H1 (cell line): ENCODE measurements at regions not wholly inside any gene's neighbourhood (a gene's known extent, or its start where the extent isn't known, plus 50 kb on each side); places are given as distances from the start of the nearest gene placed in this dataset.

Source experiments
- CTCF ChIA-PET: fragments of 300-600 bp; sonication (Branson Sonifier 250); formaldehyde crosslinking; loops from one replicate; lab custom pipeline; 2021; ENCODE audit not compliant: partially characterized antibody; lab: Charles Lee
- POLR2A ChIA-PET: fragments of 300-600 bp; sonication (Branson Sonifier 250); formaldehyde crosslinking; loops from one replicate; lab custom pipeline; 2021; ENCODE audit warnings: inconsistent platforms; ENCODE audit not compliant: partially characterized antibody; lab: Charles Lee
- DNase-seq, 2 experiments: peaks; one replicate each; pipeline versions ENCODE4 v3.0.0 to v3.0.0-alpha.2; 2010 to 2022; ENCODE audit warnings: low spot score in 2 of 2, low read depth in 1 of 2, mixed read lengths in 1 of 2
- FAIRE-seq: peaks from 2 replicates; lab custom pipeline; 2011; peaks lifted over from hg19 to GRCh38; lab: Jason Lieb, UNC
- H2AFZ ChIP-seq: 2 replicates; pipeline ENCODE4 v1.8.1; 2012; ENCODE audit warnings: low read length, inconsistent platforms
- H2AK5ac ChIP-seq: 2 replicates; pipeline ENCODE4 v1.6.1; 2013; ENCODE audit warnings: low read depth, low read length
- H2BK120ac ChIP-seq: replicated peaks from 2 replicates; pipeline ENCODE3; 2013; ENCODE audit warnings: low read depth, low read length, inconsistent platforms
- H2BK12ac ChIP-seq: 2 replicates; pipeline ENCODE4 v1.6.1; 2013; ENCODE audit warnings: low read depth, low read length
- H2BK15ac ChIP-seq: 2 replicates; pipeline ENCODE4 v1.6.1; 2013; ENCODE audit warnings: low read length
- H2BK20ac ChIP-seq: 2 replicates; pipeline ENCODE4 v1.6.1; 2013; ENCODE audit warnings: low read length
- H2BK5ac ChIP-seq: 2 replicates; pipeline ENCODE4 v1.6.1; 2013; ENCODE audit warnings: low read depth, low read length
- H3K14ac ChIP-seq: 2 replicates; pipeline ENCODE4 v1.6.1; 2013; ENCODE audit warnings: inconsistent platforms; ENCODE audit not compliant: insufficient read length
- H3K18ac ChIP-seq: 2 replicates; pipeline ENCODE4 v1.6.1; 2013; ENCODE audit warnings: low read length; ENCODE audit errors: extremely low read depth
- H3K23ac ChIP-seq: 2 replicates; pipeline ENCODE4 v1.6.1; 2013; ENCODE audit warnings: inconsistent platforms; ENCODE audit not compliant: insufficient read length
- H3K23me2 ChIP-seq: 2 replicates; pipeline ENCODE4 v1.6.1; 2013; ENCODE audit warnings: low read depth, low read length
- H3K27ac ChIP-seq: 2 replicates; pipeline ENCODE4 v1.6.1; 2011; ENCODE audit warnings: low read depth, low read length, inconsistent platforms
- H3K27me3 ChIP-seq, 4 experiments: replicated peaks in 1 of 4; 1 replicate in 1 of 4; 2 replicates in 3 of 4; pipeline versions ENCODE4 v1.6.1 to v1.8.1; 2011 to 2013; ENCODE audit warnings: low read length in 3 of 4, mild to moderate bottlenecking in 3 of 4, inconsistent platforms in 2 of 4, mixed read lengths in 2 of 4, moderate library complexity in 1 of 4; ENCODE audit not compliant: control insufficient read depth in 3 of 4, insufficient read depth in 3 of 4; ENCODE audit errors: extremely low read depth in 1 of 4
- H3K36me3 ChIP-seq, 4 experiments: 2 replicates each; pipeline versions ENCODE4 v1.6.1 to v1.8.1; 2011 to 2013; ENCODE audit warnings: mild to moderate bottlenecking in 4 of 4, low read length in 3 of 4, moderate library complexity in 2 of 4, control low read depth in 1 of 4, inconsistent platforms in 1 of 4; ENCODE audit not compliant: insufficient read depth in 4 of 4, control insufficient read depth in 2 of 4
- H3K4ac ChIP-seq: replicated peaks from 2 replicates; pipeline ENCODE3; 2013; ENCODE audit warnings: low read length, low read depth, mixed read lengths, inconsistent platforms; ENCODE audit not compliant: insufficient read length
- H3K4me1 ChIP-seq, 4 experiments: replicated peaks in 1 of 4; 1 replicate in 1 of 4; 2 replicates in 3 of 4; pipeline versions ENCODE4 v1.6.1 to v1.8.1; 2011 to 2013; ENCODE audit warnings: low read length in 3 of 4, inconsistent platforms in 2 of 4, mixed read lengths in 1 of 4; ENCODE audit not compliant: insufficient read depth in 4 of 4, control insufficient read depth in 3 of 4
- H3K4me2 ChIP-seq, 2 experiments: 2 replicates each; pipeline versions ENCODE4 v1.6.1 to v1.8.1; 2011 to 2013; ENCODE audit warnings: low read depth in 2 of 2, low read length in 2 of 2, control low read depth in 1 of 2, inconsistent platforms in 1 of 2, mild to moderate bottlenecking in 1 of 2; ENCODE audit not compliant: insufficient read depth in 1 of 2
- H3K4me3 ChIP-seq, 4 experiments: fragments of 200-600, 300-600 bp in 1 of 4; sonication (generic), shearing (Covaris generic), sonication (Bioruptor Twin) in 1 of 4; 2 replicates each; pipeline versions ENCODE4 v1.5.1 to v1.8.1; 2011 to 2016; ENCODE audit warnings: low read length in 4 of 4, low read depth in 3 of 4, control low read depth in 2 of 4, inconsistent platforms in 2 of 4, mild to moderate bottlenecking in 2 of 4, mixed read lengths in 1 of 4, moderate library complexity in 1 of 4; ENCODE audit not compliant: insufficient read depth in 2 of 4; ENCODE audit errors: extremely low read depth in 1 of 4
- H3K56ac ChIP-seq: replicated peaks from 2 replicates; pipeline ENCODE3; 2013; ENCODE audit warnings: low read depth, mild to moderate bottlenecking, mixed read lengths, low read length, inconsistent platforms; ENCODE audit not compliant: insufficient read length
- H3K79me1 ChIP-seq: 2 replicates; pipeline ENCODE4 v1.6.1; 2013; ENCODE audit warnings: low read depth, low read length, control low read depth
- H3K79me2 ChIP-seq, 2 experiments: 2 replicates each; pipeline versions ENCODE4 v1.6.1 to v1.8.1; 2012 to 2013; ENCODE audit warnings: low read length in 2 of 2, mild to moderate bottlenecking in 2 of 2, inconsistent platforms in 1 of 2; ENCODE audit not compliant: insufficient read depth in 2 of 2, control insufficient read depth in 1 of 2
- H3K9ac ChIP-seq, 4 experiments: replicated peaks in 1 of 4; 1 replicate in 1 of 4; 2 replicates in 3 of 4; pipeline versions ENCODE4 v1.6.1 to v1.8.1; 2011 to 2013; ENCODE audit warnings: low read depth in 3 of 4, low read length in 3 of 4, control low read depth in 2 of 4, mild to moderate bottlenecking in 2 of 4, moderate library complexity in 2 of 4, inconsistent platforms in 1 of 4; ENCODE audit errors: extremely low read depth in 1 of 4
- H3K9me3 ChIP-seq, 2 experiments: 2 replicates each; pipeline versions ENCODE4 v1.6.1 to v1.8.1; 2012 to 2013; ENCODE audit warnings: mild to moderate bottlenecking in 2 of 2, moderate library complexity in 2 of 2, control low read depth in 1 of 2, inconsistent platforms in 1 of 2, low read depth in 1 of 2, low read length in 1 of 2, mixed read lengths in 1 of 2; ENCODE audit not compliant: insufficient read depth in 2 of 2
- H4K20me1 ChIP-seq, 2 experiments: replicated peaks in 1 of 2; 2 replicates each; pipeline versions ENCODE3 to v1.8.1; 2011 to 2013; ENCODE audit warnings: inconsistent platforms in 2 of 2, low read length in 2 of 2, mild to moderate bottlenecking in 1 of 2; ENCODE audit not compliant: insufficient read depth in 2 of 2, control insufficient read depth in 1 of 2
- H4K5ac ChIP-seq: 2 replicates; pipeline ENCODE4 v1.6.1; 2013; ENCODE audit warnings: low read length, low read depth, mixed read lengths, inconsistent platforms; ENCODE audit not compliant: insufficient read length
- H4K8ac ChIP-seq: 2 replicates; pipeline ENCODE4 v1.8.0; 2013; ENCODE audit warnings: mild to moderate bottlenecking, moderate library complexity, low read length, inconsistent platforms; ENCODE audit not compliant: insufficient read depth; ENCODE audit errors: extremely low read depth
- H4K91ac ChIP-seq: replicated peaks from 2 replicates; pipeline ENCODE3; 2013; ENCODE audit warnings: low read length, mixed read lengths, inconsistent platforms; ENCODE audit not compliant: insufficient read length
- ATF3 ChIP-seq: IDR thresholded peaks from 2 replicates; pipeline ENCODE4 v1.6.1; 2011; ENCODE audit warnings: low read depth, mild to moderate bottlenecking, low read length; ENCODE audit not compliant: insufficient read depth
- BCL11A ChIP-seq, 2 experiments: IDR thresholded peaks; one replicate each; pipeline ENCODE4 v1.6.1; 2011; ENCODE audit warnings: low read depth in 2 of 2, low read length in 2 of 2, mild to moderate bottlenecking in 2 of 2
- KDM1A ChIP-seq: fragments of 200-600, 300-600 bp; sonication (generic); IDR thresholded peaks from 2 replicates; pipeline ENCODE4 v1.7.1; 2016; ENCODE audit warnings: mild to moderate bottlenecking, low read length, borderline replicate concordance
- KDM5A ChIP-seq: fragments of 200-600 bp; IDR thresholded peaks from 2 replicates; pipeline ENCODE4 v1.7.1; 2012; ENCODE audit warnings: mild to moderate bottlenecking, low read length, inconsistent platforms, mixed read lengths
- NANOG ChIP-seq: IDR thresholded peaks from 2 replicates; pipeline ENCODE4 v1.6.1; 2011; ENCODE audit warnings: low read length, low read depth, mild to moderate bottlenecking, inconsistent platforms; ENCODE audit not compliant: insufficient read depth, poor library complexity, severe bottlenecking
- RNF2 ChIP-seq: fragments of 200-900, 300-1000 bp; sonication (generic); IDR thresholded peaks from 2 replicates; pipeline ENCODE4 v1.7.1; 2016; ENCODE audit warnings: borderline replicate concordance, low read depth, mild to moderate bottlenecking, antibody characterized with exemption, low read length; ENCODE audit not compliant: poor library complexity, severe bottlenecking; ENCODE audit errors: missing control alignments
- RXRA ChIP-seq: IDR thresholded peaks from 2 replicates; pipeline ENCODE4 v1.6.1; 2011; ENCODE audit warnings: low read depth, mild to moderate bottlenecking, low read length, moderate library complexity; ENCODE audit not compliant: insufficient read depth
- SAP30 ChIP-seq: fragments of 300-600 bp; sonication (generic); IDR thresholded peaks from 2 replicates; pipeline ENCODE4 v1.7.1; 2012; ENCODE audit warnings: low read length, moderate library complexity, mild to moderate bottlenecking, inconsistent platforms; ENCODE audit not compliant: insufficient read depth, insufficient replicate concordance
- SIX5 ChIP-seq: IDR thresholded peaks from 2 replicates; pipeline ENCODE4 v1.6.1; 2011; ENCODE audit warnings: mild to moderate bottlenecking, low read depth, low read length
- SRF ChIP-seq: IDR thresholded peaks from 2 replicates; pipeline ENCODE4 v1.6.1; 2011; ENCODE audit warnings: mild to moderate bottlenecking, low read depth, low read length, moderate library complexity
- WGBS, 2 experiments: shearing (Covaris generic) in 1 of 2; methylation state at CpG; one replicate each; pipeline versions ENCODE4 v1.1.6 to v1.1.7; 2013 to 2015; ENCODE audit warnings: low lambda C conversion rate in 2 of 2, mixed read lengths in 2 of 2, inconsistent platforms in 1 of 2, low coverage in 1 of 2, missing lambda C conversion rate in 1 of 2; ENCODE audit not compliant: insufficient replicate concordance in 2 of 2, insufficient coverage in 1 of 2, insufficient read length in 1 of 2; ENCODE audit errors: extremely low coverage in 1 of 2, missing lambda C conversion rate in 1 of 2; 5-methylcytosine and 5-hydroxymethylcytosine counted together

DNA sequence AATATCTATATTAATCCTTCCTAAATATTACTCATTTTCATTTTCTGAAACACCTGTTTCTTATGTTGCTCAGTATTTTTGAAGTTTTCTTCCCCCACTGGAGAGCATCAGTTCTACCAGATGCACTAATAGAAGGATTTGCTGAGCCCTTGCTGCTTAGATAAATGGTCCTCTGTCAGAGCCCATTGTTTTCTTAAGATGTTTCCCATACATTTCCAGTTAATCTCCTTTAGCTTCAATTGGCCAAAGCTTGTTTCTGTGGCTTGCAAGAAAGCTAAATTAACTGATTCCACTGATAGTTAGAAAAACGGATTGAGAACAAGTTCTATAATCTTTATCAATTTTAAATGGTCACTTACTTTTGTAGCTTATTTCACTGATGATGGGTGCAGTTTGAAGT lies 1425.5 kb downstream of the PCDH18 start:
- H2BK20ac ChIP-seq, result no peak overlapping the region
- H2AFZ ChIP-seq, result no peak overlapping the region
- no peak overlapping the region for H2BK12ac ChIP-seq
- no peak overlapping the region for H2BK120ac ChIP-seq
- no peak overlapping the region for H4K8ac ChIP-seq
- no peak overlapping the region for H3K4me3 ChIP-seq
- H4K91ac ChIP-seq, result no peak overlapping the region
- H3K9me3 ChIP-seq, result no peaks in the 10 kb centered on the region
- WGBS, 2 experiments, result 24% methylated on average over 1 of the region's 1 CpG; no CpG with 5 or more reads in 1 of the 2 experiments
- FAIRE-seq (no peak), DNase-seq (no peak)
- H3K4me1 ChIP-seq, result no peaks in the 10 kb centered on the region; a peak in 2 of 7 replicates
- H2BK5ac ChIP-seq, result no peak overlapping the region
- H3K27me3 ChIP-seq, result no peaks in the 10 kb centered on the region
- H4K5ac ChIP-seq, result no peak overlapping the region
- H3K9ac ChIP-seq, result no peak overlapping the region
- H2AK5ac ChIP-seq, result no peak overlapping the region
- H3K23me2 ChIP-seq, result no peaks in the 10 kb centered on the region
- no peak overlapping the region for H3K4me2 ChIP-seq
- no peak overlapping the region for H3K56ac ChIP-seq
- H3K79me1 ChIP-seq, result no peaks in the 10 kb centered on the region
- no peak overlapping the region for H3K4ac ChIP-seq
- H3K79me2 ChIP-seq, result no peaks in the 10 kb centered on the region
- H2BK15ac ChIP-seq, result no peak overlapping the region
- H3K23ac ChIP-seq, result no peak overlapping the region
- no peak overlapping the region for H3K27ac ChIP-seq
- H3K14ac ChIP-seq, result no peak overlapping the region
- H3K36me3 ChIP-seq, result no peaks in the 10 kb centered on the region
- H4K20me1 ChIP-seq, result no peaks in the 10 kb centered on the region
- H3K18ac ChIP-seq, result no peak overlapping the region
- POLR2A ChIA-PET, result no interaction called here
- CTCF ChIA-PET, result interaction anchor here (0.6 kb wide), 1 partner anchor 71 kb away, joined by 3 read pairs; no protein-coding TSS in a partner anchor
- TF ChIP-seq NANOG (peak; percentile 90), KDM5A (no peak), SAP30 (no peak), BCL11A (IDR thresholded peaks at IDR 0.05; ENCODE audit: low read depth in 2 of 2, low read length in 2 of 2) (peak in 1 of 2 experiments; percentile 25), SIX5 (no peak), RNF2 (no peak), RXRA (no peak), SRF (no peak), KDM1A (no peak), ATF3 (no peak)
